Thyroid gland (tissue), 4 donors: ENCODE measurements at regions not wholly inside any gene's neighbourhood (a gene's known extent, or its start where the extent isn't known, plus 50 kb on each side); places are given as distances from the start of the nearest gene placed in this dataset.

Source experiments
- DNase-seq, 2 donors: peaks; one replicate each; pipeline ENCODE4 v3.0.0-alpha.2; 2019
- H3K27ac ChIP-seq, 3 donors: fragments of 200-600 bp; sonication (generic); 1 replicate in 2 of 3; 2 replicates in 1 of 3; pipeline ENCODE4 v1.5.1; 2016 to 2019; ENCODE audit warnings: mild to moderate bottlenecking in 1 of 3, moderate library complexity in 1 of 3
- H3K27me3 ChIP-seq: fragments of 200-600 bp; sonication (generic); one replicate; pipeline ENCODE4 v1.5.1; 2019
- H3K36me3 ChIP-seq, 2 donors: fragments of 200-600 bp; sonication (generic); one replicate each; pipeline ENCODE4 v1.5.1; 2016 to 2019
- H3K4me1 ChIP-seq, 2 donors: fragments of 200-600 bp; sonication (generic); one replicate each; pipeline ENCODE4 v1.5.1; 2017 to 2019
- H3K4me3 ChIP-seq, 3 donors: fragments of 200-600 bp; sonication (generic); replicated peaks in 1 of 3; 1 replicate in 2 of 3; 2 replicates in 1 of 3; pipeline ENCODE4 v1.5.1; 2016; ENCODE audit warnings: mild to moderate bottlenecking in 1 of 3
- H3K9me3 ChIP-seq: fragments of 200-600 bp; sonication (generic); one replicate; pipeline ENCODE4 v1.5.1; 2017
- POLR2A ChIP-seq, 2 donors: fragments of 450-650 bp; IDR thresholded peaks; one replicate each; pipeline ENCODE4 v1.6.1; 2017; ENCODE audit warnings: antibody characterized with exemption in 2 of 2, mild to moderate bottlenecking in 2 of 2, moderate library complexity in 1 of 2
- WGBS, 2 donors: methylation state at CpG; one replicate each; pipeline ENCODE4 v1.1.5; 2017; 5-methylcytosine and 5-hydroxymethylcytosine counted together
- intact Hi-C: fragments of 100-400 bp; cut with DNase I; formaldehyde crosslinking; loops from one replicate; pipeline ENCODE4 v1.15.1; 2023
- TF ChIP-seq, protein P1 (sequence below), 6 experiments: fragments of 200-600 bp in 3 of 6; fragments of 450-650 bp in 3 of 6; sonication (generic) in 3 of 6; IDR thresholded peaks; one replicate each; pipeline ENCODE4 v1.5.1; 2016 to 2019; ENCODE audit warnings: antibody characterized with exemption in 6 of 6, mild to moderate bottlenecking in 2 of 6, inconsistent platforms in 1 of 6, moderate library complexity in 1 of 6

DNA sequence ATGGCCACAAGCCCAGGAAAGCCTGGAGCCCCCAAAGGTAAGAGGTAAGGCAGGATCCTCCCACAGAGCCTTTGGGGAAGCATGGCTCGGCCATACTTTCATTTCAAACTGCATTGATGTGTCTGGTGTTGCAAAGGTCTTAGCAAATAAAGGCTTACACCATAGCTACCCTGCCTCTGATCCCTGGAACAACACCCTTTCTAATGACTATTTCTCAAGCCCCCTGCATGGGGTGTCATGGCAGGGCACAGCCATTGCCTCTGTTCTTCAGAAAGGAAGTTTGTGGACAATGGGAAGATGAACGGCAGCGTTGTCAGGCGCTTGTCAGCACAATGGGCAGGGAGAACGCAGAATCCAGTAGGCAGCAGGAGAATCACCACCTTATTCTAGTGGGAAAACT, 435.0 kb upstream of the SMIM21 start:
- Histone ChIP-seq H3K9me3 (no peaks in the 10 kb centered on the region), H3K27ac (no peak overlapping the region), H3K27me3 (no peaks in the 10 kb centered on the region), H3K4me1 (no peaks in the 10 kb centered on the region), H3K4me3 (no peak overlapping the region), H3K36me3 (no peaks in the 10 kb centered on the region)
- no peak for DNase-seq
- TF ChIP-seq POLR2A (IDR thresholded peaks at IDR 0.05), result no peak
- TF ChIP-seq, protein P1, sequence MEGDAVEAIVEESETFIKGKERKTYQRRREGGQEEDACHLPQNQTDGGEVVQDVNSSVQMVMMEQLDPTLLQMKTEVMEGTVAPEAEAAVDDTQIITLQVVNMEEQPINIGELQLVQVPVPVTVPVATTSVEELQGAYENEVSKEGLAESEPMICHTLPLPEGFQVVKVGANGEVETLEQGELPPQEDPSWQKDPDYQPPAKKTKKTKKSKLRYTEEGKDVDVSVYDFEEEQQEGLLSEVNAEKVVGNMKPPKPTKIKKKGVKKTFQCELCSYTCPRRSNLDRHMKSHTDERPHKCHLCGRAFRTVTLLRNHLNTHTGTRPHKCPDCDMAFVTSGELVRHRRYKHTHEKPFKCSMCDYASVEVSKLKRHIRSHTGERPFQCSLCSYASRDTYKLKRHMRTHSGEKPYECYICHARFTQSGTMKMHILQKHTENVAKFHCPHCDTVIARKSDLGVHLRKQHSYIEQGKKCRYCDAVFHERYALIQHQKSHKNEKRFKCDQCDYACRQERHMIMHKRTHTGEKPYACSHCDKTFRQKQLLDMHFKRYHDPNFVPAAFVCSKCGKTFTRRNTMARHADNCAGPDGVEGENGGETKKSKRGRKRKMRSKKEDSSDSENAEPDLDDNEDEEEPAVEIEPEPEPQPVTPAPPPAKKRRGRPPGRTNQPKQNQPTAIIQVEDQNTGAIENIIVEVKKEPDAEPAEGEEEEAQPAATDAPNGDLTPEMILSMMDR (IDR thresholded peaks at IDR 0.05), result no peak
- intact Hi-C loops, result no loop called here
- WGBS, 2 donors, result 75 to 92% methylated on average over 5 of the region's 5 CpGs

DNA sequence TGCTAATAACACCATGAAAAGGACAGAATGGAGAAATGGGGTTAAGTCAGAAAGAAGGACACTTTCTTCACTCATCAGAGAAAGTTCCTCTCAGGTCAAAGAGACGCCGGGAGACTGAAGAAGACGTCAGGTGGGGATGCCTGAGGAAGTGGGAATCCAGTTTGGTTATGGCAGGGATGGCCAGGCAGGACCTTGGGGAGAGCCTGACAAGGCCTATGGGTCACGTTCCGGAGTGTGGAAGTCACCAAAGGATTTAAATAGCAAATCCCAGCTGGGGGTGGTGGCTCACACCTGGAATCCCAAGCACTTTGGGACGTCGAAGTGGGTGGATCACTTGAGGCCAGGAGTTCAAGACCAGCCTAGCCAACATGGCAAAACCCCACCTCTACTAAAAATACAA, 432.7 kb upstream of the SMIM21 start:
- Histone ChIP-seq H3K4me3 (no peak overlapping the region), H3K36me3 (no peaks in the 10 kb centered on the region), H3K27me3 (no peaks in the 10 kb centered on the region), H3K4me1 (no peaks in the 10 kb centered on the region), H3K27ac (no peak overlapping the region), H3K9me3 (no peaks in the 10 kb centered on the region)
- DNase-seq, result no peak
- WGBS, 2 donors, result 85 to 87% methylated on average over 7 of the region's 7 CpGs
- TF ChIP-seq, protein P1 (IDR thresholded peaks at IDR 0.05), result no peak
- no peak for TF ChIP-seq POLR2A (IDR thresholded peaks at IDR 0.05)
- intact Hi-C loops, result no loop called here

DNA sequence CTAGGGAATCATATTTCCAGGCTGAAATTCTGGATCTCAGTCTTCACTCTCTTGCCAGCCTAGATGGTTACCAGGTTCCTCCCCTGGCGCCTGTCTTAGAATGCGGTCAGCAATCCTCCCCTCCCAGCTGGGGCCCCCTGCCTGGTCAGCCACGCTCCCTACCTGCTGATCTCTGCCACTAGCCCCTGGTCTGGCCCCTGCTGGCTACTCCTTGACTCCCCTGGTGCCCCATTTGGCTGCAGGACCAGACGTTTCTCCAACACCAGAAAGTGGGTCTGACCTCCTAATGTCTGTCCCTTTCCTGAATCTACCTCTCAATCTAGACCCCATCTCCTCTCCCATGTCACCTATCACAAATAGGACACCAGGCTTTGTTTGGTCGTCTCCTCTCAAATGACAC, 432.0 kb upstream of the SMIM21 start:
- TF ChIP-seq, protein P1 (IDR thresholded peaks at IDR 0.05), result no peak
- no peak for TF ChIP-seq POLR2A (IDR thresholded peaks at IDR 0.05)
- Histone ChIP-seq H3K27me3 (no peaks in the 10 kb centered on the region), H3K4me1 (no peaks in the 10 kb centered on the region), H3K36me3 (no peaks in the 10 kb centered on the region), H3K9me3 (no peaks in the 10 kb centered on the region), H3K27ac (no peak overlapping the region), H3K4me3 (no peak overlapping the region)
- DNase-seq, result no peak
- 79 to 83% methylated on average over 5 of the region's 5 CpGs for WGBS, 2 donors
- intact Hi-C loops, result no loop called here

DNA sequence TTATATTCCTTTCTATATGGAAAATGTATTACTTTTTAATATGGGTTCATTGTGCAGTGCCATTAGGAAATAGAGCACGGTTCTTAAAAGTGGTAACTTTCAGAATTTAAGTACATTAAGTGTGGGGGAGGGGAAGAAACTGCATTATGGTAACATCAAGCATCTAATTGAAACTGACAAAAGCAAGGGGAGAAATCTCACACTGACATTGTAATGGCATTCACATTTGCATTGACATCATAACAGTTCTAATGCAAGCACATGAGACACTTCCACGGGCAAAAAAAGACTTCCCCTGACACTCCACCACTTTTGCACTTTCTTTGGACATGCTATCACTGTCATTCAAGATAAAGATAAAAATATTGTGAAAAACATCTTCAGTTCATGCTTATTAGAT, 431.3 kb upstream of the SMIM21 start:
- no peak for DNase-seq
- Histone ChIP-seq H3K4me3 (no peak overlapping the region), H3K4me1 (no peaks in the 10 kb centered on the region), H3K36me3 (no peaks in the 10 kb centered on the region), H3K9me3 (no peaks in the 10 kb centered on the region), H3K27ac (no peak overlapping the region), H3K27me3 (no peaks in the 10 kb centered on the region)
- TF ChIP-seq POLR2A (IDR thresholded peaks at IDR 0.05), result no peak
- TF ChIP-seq, protein P1 (IDR thresholded peaks at IDR 0.05), result no peak
- intact Hi-C loops, result no loop called here
- 74 to 78% methylated on average over 2 of the region's 2 CpGs for WGBS, 2 donors

DNA sequence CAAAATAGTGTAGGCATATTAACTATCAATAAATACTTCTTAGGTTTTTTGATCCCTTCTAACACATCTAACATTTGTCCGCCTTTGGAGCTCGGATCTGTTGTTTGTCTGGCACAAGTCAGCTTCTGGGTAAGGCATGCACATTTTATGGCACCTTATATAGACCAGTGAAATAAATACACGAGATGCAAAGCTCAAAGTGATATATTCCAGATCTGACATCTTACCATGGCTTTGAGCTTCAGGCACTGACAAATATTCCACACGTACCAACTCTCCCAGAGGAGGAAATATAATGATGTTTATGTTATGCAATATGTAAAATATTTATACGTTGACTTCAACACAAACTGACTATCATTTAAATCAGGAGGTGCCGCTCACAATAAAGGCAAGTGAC, 430.1 kb upstream of the SMIM21 start:
- intact Hi-C loops, result no loop called here
- no peak overlapping the region for H3K27ac ChIP-seq
- no peaks in the 10 kb centered on the region for H3K27me3 ChIP-seq
- H3K36me3 ChIP-seq, result no peaks in the 10 kb centered on the region
- no peak for DNase-seq
- H3K4me1 ChIP-seq, result no peaks in the 10 kb centered on the region
- TF ChIP-seq, protein P1 (IDR thresholded peaks at IDR 0.05), result no peak
- TF ChIP-seq POLR2A (IDR thresholded peaks at IDR 0.05), result no peak
- no peaks in the 10 kb centered on the region for H3K9me3 ChIP-seq
- WGBS, 2 donors, result 80 to 86% methylated on average over 6 of the region's 6 CpGs
- H3K4me3 ChIP-seq, result no peak overlapping the region
